Hematopoietic multipotent progenitor cell treated with erythropoietin and hydrocortisone succinate and interleukin-3 and kit ligand, for 6 days (in vitro differentiated cells): ENCODE measurements at regions not wholly inside any gene's neighbourhood (a gene's known extent, or its start where the extent isn't known, plus 50 kb on each side); places are given as distances from the start of the nearest gene placed in this dataset.

ENCODE experiments used
- DNase-seq: peaks from one replicate; pipeline ENCODE4 v3.0.0-alpha.2; 2015

- no peak for DNase-seq
Measured at GRCh38 chr2:128970332-128971116, 651.9 kb upstream of the HS6ST1 start.

DNA sequence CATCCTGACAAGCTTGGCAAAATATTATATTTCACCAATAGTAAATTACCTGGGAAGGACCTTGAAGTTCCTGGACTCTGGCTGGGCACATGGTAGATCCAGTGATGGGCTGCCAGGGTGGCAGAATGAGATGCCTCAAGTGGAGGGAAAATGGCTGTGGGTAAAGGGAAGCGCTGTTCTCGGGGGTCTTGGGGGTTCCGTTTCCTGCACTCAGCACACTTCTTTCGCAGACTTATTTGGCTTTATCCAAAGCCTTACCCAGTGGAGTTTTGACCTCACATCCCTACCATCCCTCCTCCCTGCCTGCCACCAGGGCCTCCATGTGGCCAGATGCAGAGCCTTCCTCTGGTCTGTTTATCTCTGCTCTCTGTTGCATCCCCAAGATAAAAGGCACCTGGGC lies 654.9 kb upstream of the HS6ST1 start:
- DNase-seq, result no peak

DNA sequence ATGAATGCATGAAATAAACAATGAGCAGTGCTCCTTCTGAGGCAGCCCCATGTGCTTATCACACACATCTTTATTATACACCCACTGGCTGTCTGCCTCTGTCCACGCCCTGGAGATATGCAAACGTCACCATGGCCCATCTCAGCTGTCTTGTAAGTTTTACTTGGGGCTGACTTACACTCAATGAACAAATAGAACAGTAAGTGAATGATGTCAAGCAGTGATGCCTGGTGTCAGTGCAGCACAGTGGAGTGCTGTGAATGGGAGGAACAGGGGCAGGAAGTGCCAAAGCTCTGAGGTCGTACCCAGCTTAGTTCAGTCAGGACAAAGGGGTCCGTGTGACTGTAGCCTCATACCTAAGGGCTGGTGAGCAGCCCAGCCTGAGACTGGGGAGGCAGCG lies 659.5 kb upstream of the HS6ST1 start:
- peak; percentile 34 for DNase-seq

DNA sequence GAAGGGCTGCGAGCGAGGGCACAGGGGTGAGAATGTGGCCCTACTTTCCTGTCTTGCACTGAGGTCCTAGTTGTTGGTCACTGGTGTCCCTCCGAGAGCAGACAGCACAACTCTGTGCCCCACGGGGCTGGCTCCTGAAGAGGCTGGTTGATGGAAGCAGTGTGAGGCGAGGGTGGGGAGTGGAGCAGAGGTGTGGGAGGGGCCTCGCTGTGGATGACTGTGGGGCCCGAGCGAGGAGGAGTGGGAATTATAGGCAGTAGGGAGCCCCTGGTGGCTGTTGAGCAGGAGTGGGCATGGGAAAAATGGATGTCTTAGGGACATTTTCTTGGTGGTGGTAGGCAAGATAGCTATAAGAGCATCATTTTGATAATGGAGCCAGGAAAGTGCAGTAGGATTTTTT lies 660.5 kb upstream of the HS6ST1 start:
- no peak for DNase-seq

DNA sequence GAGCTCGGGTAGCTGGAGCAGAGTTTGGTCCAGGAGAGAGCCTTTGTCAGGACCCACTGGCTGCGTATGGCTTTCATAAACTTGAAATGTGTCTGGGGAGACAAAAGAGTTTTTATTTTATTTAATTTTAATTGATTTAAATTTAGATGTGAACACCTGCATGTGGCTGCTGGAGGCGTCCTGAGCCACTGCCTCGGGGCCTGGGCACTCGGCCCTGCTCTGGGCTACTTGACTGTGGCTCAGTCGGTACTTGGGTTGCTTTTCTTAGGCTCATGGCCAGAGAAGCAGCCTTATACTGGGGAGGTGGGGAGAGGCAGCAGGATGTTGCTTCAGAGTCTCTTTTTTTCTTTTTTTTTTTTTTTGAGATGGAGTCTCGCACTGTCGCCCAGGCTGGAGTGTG lies 661.8 kb upstream of the HS6ST1 start:
- DNase-seq, result no peak

- DNase-seq, result no peak
Measured at GRCh38 chr2:128981353-128981752, 662.7 kb upstream of the HS6ST1 start.

DNA sequence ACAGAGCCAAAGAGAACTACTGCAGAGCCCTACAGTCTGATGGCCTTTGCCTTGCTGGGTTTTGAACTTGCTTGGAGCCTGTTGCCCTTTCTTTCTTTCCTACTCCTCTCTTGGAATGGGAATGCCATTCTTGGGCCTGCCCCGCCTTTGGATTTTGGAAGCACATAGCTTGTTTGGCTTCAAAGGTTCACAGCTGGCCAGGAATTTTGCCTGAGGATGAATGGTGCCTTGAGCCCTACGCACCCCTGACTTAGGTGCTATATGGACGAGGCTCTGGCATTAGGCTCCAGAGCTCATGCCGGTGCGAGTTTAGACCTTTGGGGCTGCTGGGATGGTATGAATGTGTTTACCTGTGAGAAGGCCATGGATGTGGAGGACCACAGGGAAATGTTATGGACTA lies 663.3 kb upstream of the HS6ST1 start:
- DNase-seq, result no peak

GRCh38 chr2:128982670-128983069 lies 664.0 kb upstream of the HS6ST1 start:
- DNase-seq, result no peak

- no peak for DNase-seq
Measured at GRCh38 chr2:128983094-128983493, 664.4 kb upstream of the HS6ST1 start.

GRCh38 chr2:128984081-128984480 lies 665.4 kb upstream of the HS6ST1 start:
- no peak for DNase-seq

GRCh38 chr2:128984855-128985254 lies 666.2 kb upstream of the HS6ST1 start:
- no peak for DNase-seq

- no peak for DNase-seq
Measured at GRCh38 chr2:128986026-128986715, 667.5 kb upstream of the HS6ST1 start.

DNA sequence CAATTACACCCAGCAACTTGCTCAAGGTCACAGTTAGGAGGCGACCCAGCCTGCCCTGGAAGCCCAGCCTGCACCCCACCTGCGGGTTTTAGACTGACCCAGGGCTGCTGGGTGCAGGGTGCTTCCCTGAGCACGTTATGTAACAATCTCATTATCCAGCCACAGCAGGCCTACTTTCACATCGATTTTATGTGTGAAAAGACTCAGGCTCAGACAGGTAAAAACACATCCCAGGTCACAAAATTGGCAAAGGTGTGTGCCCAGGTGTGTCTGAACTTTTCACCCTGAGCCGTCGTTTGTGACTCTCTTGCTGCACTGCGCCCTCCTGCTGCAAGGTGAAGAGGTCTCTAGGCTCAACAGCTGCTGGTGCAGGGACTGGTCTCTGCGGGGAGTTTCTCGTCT lies 668.2 kb upstream of the HS6ST1 start:
- no peak for DNase-seq

DNA sequence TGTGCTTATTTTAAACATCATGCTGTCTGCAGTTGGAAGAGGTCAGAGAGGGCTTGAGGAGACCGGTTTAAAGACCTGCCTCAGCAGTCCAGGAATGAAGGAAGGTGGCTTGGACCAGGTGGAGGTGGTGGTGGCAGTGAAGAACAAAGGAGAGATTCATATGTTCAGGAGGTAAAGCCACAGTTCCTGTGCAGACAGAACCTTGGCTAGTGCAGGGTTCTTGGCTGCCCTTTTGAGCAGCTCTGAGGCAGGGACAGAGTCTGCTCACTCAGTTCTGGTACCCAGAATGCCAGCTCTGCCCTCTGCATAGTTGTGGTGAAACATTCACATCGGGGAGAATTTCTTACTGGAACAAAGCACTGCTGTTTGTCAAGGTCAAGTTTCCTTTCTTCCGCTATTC lies 669.7 kb upstream of the HS6ST1 start:
- no peak for DNase-seq

DNA sequence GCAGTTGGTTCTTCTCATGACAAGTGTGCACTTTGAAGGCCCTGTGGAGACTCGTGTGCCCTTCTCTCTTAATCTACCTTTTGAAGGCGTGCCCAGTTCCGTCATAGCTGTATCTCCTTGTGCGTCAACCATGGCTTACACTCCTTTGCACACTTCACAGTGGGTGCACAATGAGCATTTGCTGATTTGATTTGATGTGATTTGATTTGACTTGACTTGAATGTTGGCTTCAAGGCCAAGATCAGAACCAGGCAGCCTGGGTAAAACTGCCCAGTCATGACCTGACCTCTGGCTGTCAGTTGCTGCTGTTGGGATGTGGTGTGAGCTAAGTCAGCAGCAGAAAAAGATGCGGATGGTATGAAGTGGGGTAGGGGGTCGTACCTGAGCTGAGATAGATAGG lies 670.3 kb upstream of the HS6ST1 start:
- DNase-seq, result no peak

- no peak for DNase-seq
Measured at GRCh38 chr2:128995086-128995485, 676.4 kb upstream of the HS6ST1 start.

DNA sequence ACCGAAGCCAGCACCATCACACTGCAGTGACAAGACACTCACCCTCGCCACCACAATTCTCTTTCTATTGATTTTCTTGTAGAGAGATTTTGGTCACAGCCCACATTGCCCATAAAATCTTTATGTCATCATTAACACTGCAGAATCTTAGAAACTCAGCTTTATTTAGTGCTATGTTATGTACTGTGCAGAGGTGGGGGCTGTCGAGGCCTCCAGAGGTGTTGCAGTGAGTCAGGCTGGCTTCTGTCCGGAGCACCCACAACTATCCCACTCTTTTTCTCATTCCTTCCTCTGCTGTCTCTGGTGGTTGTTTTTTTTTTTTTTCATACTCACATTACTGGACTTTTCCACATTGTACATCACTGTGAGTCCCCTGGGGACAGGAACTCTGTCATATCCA lies 677.4 kb upstream of the HS6ST1 start:
- DNase-seq, result no peak

DNA sequence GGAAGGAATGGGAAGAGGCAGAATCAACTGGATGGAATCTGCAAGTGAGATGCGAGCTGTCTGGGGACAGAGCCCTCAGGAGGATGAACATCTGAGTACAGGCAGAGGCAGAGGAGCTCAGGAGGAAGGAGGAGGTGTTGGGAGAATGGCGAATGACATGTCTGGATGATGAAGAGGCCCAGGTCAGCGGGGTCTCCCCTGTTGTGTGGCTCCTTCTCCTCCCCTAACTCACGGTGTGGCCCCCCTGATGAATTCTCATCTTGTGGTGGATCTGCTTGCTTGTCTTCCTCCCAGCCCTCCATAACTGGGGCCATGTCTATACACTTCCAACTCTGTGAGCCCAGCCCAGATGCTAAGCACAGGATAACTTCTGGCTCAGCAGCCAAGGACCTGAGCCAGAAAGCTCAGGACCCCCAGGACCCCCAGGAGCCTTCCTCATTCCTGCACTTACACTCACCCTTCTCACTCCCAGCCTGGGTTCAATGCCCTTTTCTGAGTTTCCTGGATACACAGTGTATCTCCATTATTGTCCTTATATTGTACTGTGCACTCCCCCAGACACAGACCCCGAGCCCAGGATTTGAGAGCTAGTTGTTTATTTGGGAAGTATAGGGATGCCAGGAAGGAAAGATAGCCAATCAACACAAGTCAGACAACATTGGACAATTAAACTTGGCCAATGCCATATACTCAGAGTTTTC lies 678.6 kb upstream of the HS6ST1 start:
- no peak for DNase-seq

GRCh38 chr2:129001926-129002325 lies 683.3 kb upstream of the HS6ST1 start:
- DNase-seq, result peak; percentile 3

- no peak for DNase-seq
Measured at GRCh38 chr2:129002751-129003150, 684.1 kb upstream of the HS6ST1 start.

- no peak for DNase-seq
Measured at GRCh38 chr2:129004485-129004884, 685.8 kb upstream of the HS6ST1 start.

DNA sequence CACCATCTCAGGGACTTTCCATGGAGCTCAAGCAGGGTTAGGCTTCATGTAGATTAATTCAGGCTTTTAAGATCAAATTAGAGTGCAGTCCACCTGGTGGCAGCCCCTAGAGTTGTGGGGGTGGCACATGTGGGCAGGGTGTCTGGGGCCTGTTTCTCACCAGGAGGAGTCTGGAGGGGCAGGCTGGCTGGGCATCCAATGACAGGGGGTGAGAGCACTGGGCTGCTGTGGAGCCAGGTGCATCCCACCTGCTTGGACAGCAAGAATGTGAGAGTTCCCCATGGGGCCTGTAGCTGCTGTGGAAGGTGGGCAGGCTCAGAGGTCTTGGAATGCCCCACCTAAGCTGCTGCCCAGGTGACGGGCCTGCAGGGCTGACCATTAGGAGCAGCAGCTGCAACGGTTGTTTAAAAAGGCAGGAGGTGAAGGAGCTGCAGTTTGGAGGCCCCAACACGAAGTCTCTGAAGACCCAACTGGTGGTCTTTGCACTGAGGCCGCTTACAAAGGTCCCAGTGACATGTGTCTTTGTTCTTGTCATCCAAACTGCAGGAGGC lies 686.3 kb upstream of the HS6ST1 start:
- no peak for DNase-seq

GRCh38 chr2:129006135-129006886 lies 687.6 kb upstream of the HS6ST1 start:
- no peak for DNase-seq
